ENCODE measurements at regions not wholly inside any gene's neighbourhood (a gene's known extent, or its start where the extent isn't known, plus 50 kb on each side); places are given as distances from the start of the nearest gene placed in this dataset.

GRCh38 chr12:118748478-118749380 is 232.6 kb upstream of the SRRM4 start:
- TF ChIP-seq, protein P1, sequence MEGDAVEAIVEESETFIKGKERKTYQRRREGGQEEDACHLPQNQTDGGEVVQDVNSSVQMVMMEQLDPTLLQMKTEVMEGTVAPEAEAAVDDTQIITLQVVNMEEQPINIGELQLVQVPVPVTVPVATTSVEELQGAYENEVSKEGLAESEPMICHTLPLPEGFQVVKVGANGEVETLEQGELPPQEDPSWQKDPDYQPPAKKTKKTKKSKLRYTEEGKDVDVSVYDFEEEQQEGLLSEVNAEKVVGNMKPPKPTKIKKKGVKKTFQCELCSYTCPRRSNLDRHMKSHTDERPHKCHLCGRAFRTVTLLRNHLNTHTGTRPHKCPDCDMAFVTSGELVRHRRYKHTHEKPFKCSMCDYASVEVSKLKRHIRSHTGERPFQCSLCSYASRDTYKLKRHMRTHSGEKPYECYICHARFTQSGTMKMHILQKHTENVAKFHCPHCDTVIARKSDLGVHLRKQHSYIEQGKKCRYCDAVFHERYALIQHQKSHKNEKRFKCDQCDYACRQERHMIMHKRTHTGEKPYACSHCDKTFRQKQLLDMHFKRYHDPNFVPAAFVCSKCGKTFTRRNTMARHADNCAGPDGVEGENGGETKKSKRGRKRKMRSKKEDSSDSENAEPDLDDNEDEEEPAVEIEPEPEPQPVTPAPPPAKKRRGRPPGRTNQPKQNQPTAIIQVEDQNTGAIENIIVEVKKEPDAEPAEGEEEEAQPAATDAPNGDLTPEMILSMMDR (IDR thresholded peaks at IDR 0.05), result no peak
- no peak for TF ChIP-seq POLR2A (IDR thresholded peaks at IDR 0.05)
